Neural cell (in vitro differentiated cells): ENCODE measurements at regions not wholly inside any gene's neighbourhood (a gene's known extent, or its start where the extent isn't known, plus 50 kb on each side); places are given as distances from the start of the nearest gene placed in this dataset.

Source experiments
- H2AFZ ChIP-seq: fragments of 200-600, 300-800 bp; sonication (generic), shearing (Covaris generic); 2 replicates; pipeline ENCODE4 v1.6.0; 2014; ENCODE audit warnings: low read depth, mild to moderate bottlenecking, antibody characterized with exemption, low read length, moderate library complexity
- H3F3A ChIP-seq: fragments of 200-600 bp; shearing (Covaris generic); 2 replicates; pipeline ENCODE4 v1.6.1; 2016; ENCODE audit warnings: mild to moderate bottlenecking, moderate library complexity, mixed read lengths, antibody characterized with exemption, low read length; ENCODE audit not compliant: insufficient read depth, poor library complexity, severe bottlenecking
- H3K27ac ChIP-seq: fragments of 200-600, 300-800 bp; sonication (generic), shearing (Covaris generic); 2 replicates; pipeline ENCODE4 v1.5.1; 2014; ENCODE audit warnings: mild to moderate bottlenecking, low read length, moderate library complexity
- H3K27me3 ChIP-seq: fragments of 300-800, 200-600 bp; sonication (generic), shearing (Covaris generic); 2 replicates; pipeline ENCODE4 v1.6.0; 2014; ENCODE audit warnings: mild to moderate bottlenecking, low read depth, low read length, moderate library complexity; ENCODE audit not compliant: insufficient read depth
- H3K36me3 ChIP-seq: fragments of 300-800, 200-600 bp; sonication (generic), shearing (Covaris generic); 2 replicates; pipeline ENCODE4 v1.5.1; 2014; ENCODE audit warnings: mild to moderate bottlenecking, antibody characterized with exemption, low read length, moderate library complexity; ENCODE audit not compliant: insufficient read depth
- H3K4me2 ChIP-seq: fragments of 300-800, 200-600 bp; sonication (generic), shearing (Covaris generic); 2 replicates; pipeline ENCODE4 v1.6.0; 2014; ENCODE audit warnings: mild to moderate bottlenecking, low read length
- H3K4me3 ChIP-seq: fragments of 300-800, 200-600 bp; sonication (generic), shearing (Covaris generic); 2 replicates; pipeline ENCODE4 v1.5.1; 2014; ENCODE audit warnings: mild to moderate bottlenecking, low read length, moderate library complexity
- H3K79me2 ChIP-seq: fragments of 200-600 bp; shearing (Covaris generic); replicated peaks from 2 replicates; pipeline ENCODE4 v1.6.0; 2014; ENCODE audit warnings: mild to moderate bottlenecking, low read length, moderate library complexity; ENCODE audit not compliant: insufficient read depth
- H3K9ac ChIP-seq: fragments of 300-800, 200-600 bp; sonication (generic), shearing (Covaris generic); 2 replicates; pipeline ENCODE4 v1.6.1; 2016; ENCODE audit warnings: mild to moderate bottlenecking, low read length, mixed read lengths
- H3K9me2 ChIP-seq: fragments of 200-600 bp; shearing (Covaris generic); 2 replicates; pipeline ENCODE4 v1.6.1; 2016; ENCODE audit warnings: mild to moderate bottlenecking, low read length, mixed read lengths; ENCODE audit not compliant: insufficient read depth
- H3K9me3 ChIP-seq: fragments of 200-600, 300-800 bp; sonication (generic), shearing (Covaris generic); 2 replicates; pipeline ENCODE4 v1.6.1; 2016; ENCODE audit warnings: mild to moderate bottlenecking, mixed run types, low read length, moderate library complexity, mixed read lengths
- H4K20me1 ChIP-seq: fragments of 200-600 bp; shearing (Covaris generic); 2 replicates; pipeline ENCODE4 v1.6.1; 2016; ENCODE audit warnings: mild to moderate bottlenecking, mixed run types; ENCODE audit not compliant: insufficient read depth
- CTCF ChIP-seq: fragments of 450-650 bp; IDR thresholded peaks from 2 replicates; pipeline ENCODE4 v1.5.1; 2014; ENCODE audit warnings: antibody characterized with exemption, mild to moderate bottlenecking, moderate library complexity; ENCODE audit not compliant: poor library complexity, severe bottlenecking
- EP300 ChIP-seq: fragments of 450-650 bp; conservative IDR thresholded peaks from 2 replicates; pipeline ENCODE4 v1.6.1; 2014; ENCODE audit warnings: antibody characterized with exemption, mild to moderate bottlenecking, moderate library complexity; ENCODE audit not compliant: poor library complexity, severe bottlenecking
- MXI1 ChIP-seq: fragments of 450-650 bp; conservative IDR thresholded peaks from 2 replicates; pipeline ENCODE4 v1.6.1; 2014; ENCODE audit warnings: antibody characterized with exemption, mild to moderate bottlenecking; ENCODE audit not compliant: poor library complexity, severe bottlenecking
- POLR2AphosphoS5 ChIP-seq: IDR thresholded peaks from 2 replicates; pipeline ENCODE4 v1.6.1; 2012
- RAD21 ChIP-seq: fragments of 450-650 bp; conservative IDR thresholded peaks from 2 replicates; pipeline ENCODE4 v1.6.1; 2014; ENCODE audit warnings: antibody characterized with exemption, mild to moderate bottlenecking, moderate library complexity
- REST ChIP-seq: IDR thresholded peaks from 2 replicates; pipeline ENCODE4 v1.6.1; 2012; ENCODE audit warnings: borderline replicate concordance
- TAF1 ChIP-seq: IDR thresholded peaks from 2 replicates; pipeline ENCODE4 v1.6.1; 2012; ENCODE audit warnings: low read depth

GRCh38 chr5:44719856-44720255, 88.9 kb upstream of the MRPS30 start:
- no peaks in the 10 kb centered on the region for H3K36me3 ChIP-seq
- H3K27me3 ChIP-seq = no peaks in the 10 kb centered on the region
- no peaks in the 10 kb centered on the region for H4K20me1 ChIP-seq
- no peak overlapping the region for H2AFZ ChIP-seq
- no peaks in the 10 kb centered on the region for H3F3A ChIP-seq
- no peak overlapping the region for H3K4me2 ChIP-seq
- H3K27ac ChIP-seq = no peak overlapping the region
- no peaks in the 10 kb centered on the region for H3K79me2 ChIP-seq
- TF ChIP-seq TAF1 (no peak), CTCF (no peak), REST (no peak), MXI1 (no peak), RAD21 (no peak), POLR2AphosphoS5 (no peak), EP300 (no peak)
- no peak overlapping the region for H3K4me3 ChIP-seq
- no peak overlapping the region for H3K9ac ChIP-seq
- H3K9me3 ChIP-seq = no peaks in the 10 kb centered on the region
- H3K9me2 ChIP-seq = no peaks in the 10 kb centered on the region

GRCh38 chr5:44714871-44715561, 93.7 kb upstream of the MRPS30 start:
- TF ChIP-seq CTCF = no peak
- no peak for TF ChIP-seq RAD21
- TF ChIP-seq POLR2AphosphoS5 = no peak
- Histone ChIP-seq H3K36me3 (no peaks in the 10 kb centered on the region), H3K27ac (no peak overlapping the region), H3K4me2 (no peak overlapping the region), H3K27me3 (no peaks in the 10 kb centered on the region), H3K4me3 (no peak overlapping the region), H3K9ac (no peak overlapping the region), H3F3A (no peaks in the 10 kb centered on the region), H3K9me3 (no peaks in the 10 kb centered on the region), H2AFZ (no peak overlapping the region), H3K9me2 (no peaks in the 10 kb centered on the region), H4K20me1 (no peaks in the 10 kb centered on the region), H3K79me2 (no peaks in the 10 kb centered on the region)
